PC-3 (cell line): ENCODE measurements at regions not wholly inside any gene's neighbourhood (a gene's known extent, or its start where the extent isn't known, plus 50 kb on each side); places are given as distances from the start of the nearest gene placed in this dataset.

Experiments
- ATAC-seq: fragments of 200-7000 bp; cut with Tn5 transposase; 2 replicates; pipeline ENCODE4 v1.9.1; 2020; ENCODE audit warnings: mild to moderate bottlenecking, moderate library complexity
- BruUV-seq: library from RNA; stranded (reverse); fragments of 400-500 nt; replicated peaks from 2 replicates; lab custom pipeline; 2021; lab: Mats Ljungman, UMichigan
- CTCF ChIA-PET: fragments of 300-600 bp; sonication (Branson Sonifier 250); formaldehyde crosslinking; loops from one replicate; lab custom pipeline; 2022; ENCODE audit warnings: antibody characterized with exemption; lab: Charles Lee
- POLR2A ChIA-PET: fragments of 300-600 bp; sonication (Branson Sonifier 250); formaldehyde crosslinking; loops from one replicate; lab custom pipeline; 2022; ENCODE audit warnings: antibody characterized with exemption; ENCODE audit not compliant: unreplicated experiment; lab: Charles Lee
- DNase-seq: peaks from one replicate; pipeline ENCODE4 v3.0.0-alpha.2; 2015
- H2AFZ ChIP-seq: fragments of 300-600 bp; sonication (generic); 2 replicates; pipeline ENCODE4 v1.6.0; 2016; ENCODE audit warnings: antibody characterized with exemption, low read length
- H3F3A ChIP-seq: fragments of 300-600 bp; sonication (generic); one replicate; pipeline ENCODE4 v1.6.0; 2017; ENCODE audit warnings: antibody characterized with exemption, low read length, control low read depth, mild to moderate bottlenecking; ENCODE audit not compliant: unreplicated experiment
- H3K27ac ChIP-seq: fragments of 300-600 bp; sonication (generic); 2 replicates; pipeline ENCODE4 v1.5.1; 2016; ENCODE audit warnings: mild to moderate bottlenecking, low read length
- H3K27me3 ChIP-seq: fragments of 300-600 bp; sonication (generic); 2 replicates; pipeline ENCODE4 v1.6.1; 2016; ENCODE audit warnings: low read length, mixed read lengths
- H3K36me3 ChIP-seq: fragments of 300-600 bp; sonication (generic); 2 replicates; pipeline ENCODE4 v1.6.1; 2016; ENCODE audit warnings: low read depth, mixed run types, low read length, mixed read lengths
- H3K4me1 ChIP-seq: fragments of 300-600 bp; sonication (generic); 2 replicates; pipeline ENCODE4 v1.5.1; 2016; ENCODE audit warnings: low read length; ENCODE audit not compliant: insufficient read depth
- H3K4me2 ChIP-seq: fragments of 300-600 bp; sonication (generic); 2 replicates; pipeline ENCODE4 v1.6.0; 2016; ENCODE audit warnings: low read length
- H3K4me3 ChIP-seq: fragments of 300-600 bp; sonication (generic); 2 replicates; pipeline ENCODE4 v1.5.1; 2016; ENCODE audit warnings: mild to moderate bottlenecking, low read length, mixed read lengths
- H3K79me2 ChIP-seq: fragments of 300-600 bp; sonication (generic); 2 replicates; pipeline ENCODE4 v1.6.1; 2017; ENCODE audit warnings: low read length, mixed read lengths
- H3K9ac ChIP-seq: fragments of 300-600 bp; sonication (generic); 2 replicates; pipeline ENCODE4 v1.6.0; 2016; ENCODE audit warnings: mild to moderate bottlenecking, low read length
- H3K9me2 ChIP-seq: fragments of 300-600 bp; sonication (generic); replicated peaks from 2 replicates; pipeline ENCODE4 v1.6.1; 2016; ENCODE audit warnings: mixed run types, low read length, mixed read lengths
- H3K9me3 ChIP-seq: fragments of 300-600 bp; sonication (generic); 2 replicates; pipeline ENCODE4 v1.6.1; 2016; ENCODE audit warnings: low read length, mixed read lengths
- H4K20me1 ChIP-seq: fragments of 300-600 bp; sonication (generic); 2 replicates; pipeline ENCODE4 v1.6.1; 2016; ENCODE audit warnings: low read length, mixed read lengths
- CTCF ChIP-seq: fragments of 300-600 bp; sonication (generic); conservative IDR thresholded peaks from 2 replicates; pipeline ENCODE4 v1.5.1; 2017; ENCODE audit warnings: antibody characterized with exemption, low read depth, mild to moderate bottlenecking, low read length
- EZH2 ChIP-seq: fragments of 300-600 bp; sonication (generic); IDR thresholded peaks from one replicate; pipeline ENCODE4 v1.6.1; 2017; ENCODE audit warnings: antibody characterized with exemption, mild to moderate bottlenecking, low read length; ENCODE audit not compliant: unreplicated experiment
- EZH2phosphoT487 ChIP-seq: fragments of 300-600 bp; sonication (generic); IDR thresholded peaks from 2 replicates; pipeline ENCODE4 v1.6.1; 2018; ENCODE audit warnings: mild to moderate bottlenecking, antibody characterized with exemption, low read length, borderline replicate concordance
- intact Hi-C: fragments of 100-400 bp; cut with micrococcal nuclease; formaldehyde crosslinking; loops from 2 replicates; pipeline ENCODE4 v1.9.0; 2023

GRCh38 chr5:148949841-148950470, 112.9 kb downstream of the SH3TC2 start:
- H3K79me2 ChIP-seq: no peaks in the 10 kb centered on the region
- CTCF ChIA-PET: interaction anchor here (0.8 to 1.4 kb wide), 2 partner anchors 12 to 219 kb away, joined by 4 to 5 read pairs; no protein-coding TSS in a partner anchor
- peak overlapping the region; percentile 25 for H3K27ac ChIP-seq
- TF ChIP-seq CTCF: no peak
- no peak for TF ChIP-seq EZH2
- TF ChIP-seq EZH2phosphoT487: no peak
- no peaks in the 10 kb centered on the region for H3K9me3 ChIP-seq
- ATAC-seq: peak; percentile 86
- H3K4me2 ChIP-seq: peak overlapping the region; percentile 31
- intact Hi-C loops: no loop called here
- no peak overlapping the region for H3K4me3 ChIP-seq
- H3K27me3 ChIP-seq: no peaks in the 10 kb centered on the region
- peak overlapping the region; percentile 15 for H2AFZ ChIP-seq
- DNase-seq: peak; percentile 86
- H4K20me1 ChIP-seq: no peaks in the 10 kb centered on the region
- POLR2A ChIA-PET: no interaction called here
- no TSS peak for BruUV-seq
- H3F3A ChIP-seq: peaks cover 9% of the 10 kb centered on the region
- H3K9ac ChIP-seq: no peak overlapping the region
- peaks cover 14% of the 10 kb centered on the region for H3K4me1 ChIP-seq
- no peaks in the 10 kb centered on the region for H3K9me2 ChIP-seq
- H3K36me3 ChIP-seq: no peaks in the 10 kb centered on the region

GRCh38 chr5:148950471-148950863, 112.4 kb downstream of the SH3TC2 start:
- intact Hi-C loops: no loop called here
- Histone ChIP-seq H3K4me3 (no peak overlapping the region), H3K9me3 (no peaks in the 10 kb centered on the region), H3K79me2 (no peaks in the 10 kb centered on the region), H3K9ac (no peak overlapping the region), H4K20me1 (no peaks in the 10 kb centered on the region), H3K9me2 (no peaks in the 10 kb centered on the region), H3K36me3 (no peaks in the 10 kb centered on the region), H3K27me3 (no peaks in the 10 kb centered on the region), H3K27ac (peak overlapping the region; percentile 25), H2AFZ (peak overlapping the region; percentile 15), H3K4me1 (peaks cover 14% of the 10 kb centered on the region), H3K4me2 (peak overlapping the region; percentile 31), H3F3A (peaks cover 9% of the 10 kb centered on the region)
- CTCF ChIA-PET: interaction anchor here (0.8 to 1.4 kb wide), 2 partner anchors 12 to 220 kb away, joined by 4 to 5 read pairs; no protein-coding TSS in a partner anchor
- no TSS peak for BruUV-seq
- POLR2A ChIA-PET: no interaction called here
- ATAC-seq: no peak
- no peak for DNase-seq
- TF ChIP-seq EZH2 (no peak), CTCF (no peak), EZH2phosphoT487 (no peak)

GRCh38 chr5:148950892-148951291, 112.0 kb downstream of the SH3TC2 start:
- CTCF ChIA-PET: interaction anchor here (1.4 kb wide), 1 partner anchor 220 kb away, joined by 4 read pairs; no protein-coding TSS in a partner anchor
- no peak overlapping the region for H3K27ac ChIP-seq

More at GRCh38 chr5:148950892-148951291, 112.0 kb downstream of the SH3TC2 start:
- ATAC-seq (no peak), DNase-seq (no peak)
- no peaks in the 10 kb centered on the region for H4K20me1 ChIP-seq
- POLR2A ChIA-PET: no interaction called here
- H3K79me2 ChIP-seq: no peaks in the 10 kb centered on the region
- no peaks in the 10 kb centered on the region for H3K36me3 ChIP-seq
- intact Hi-C loops: no loop called here
- TF ChIP-seq EZH2phosphoT487: no peak
- TF ChIP-seq EZH2: no peak
- TF ChIP-seq CTCF: no peak
- peaks cover 14% of the 10 kb centered on the region for H3K4me1 ChIP-seq
- no peaks in the 10 kb centered on the region for H3K9me3 ChIP-seq
- no peaks in the 10 kb centered on the region for H3K9me2 ChIP-seq
- no peak overlapping the region for H3K4me2 ChIP-seq
- H3K4me3 ChIP-seq: no peak overlapping the region
- H2AFZ ChIP-seq: no peak overlapping the region
- no peak overlapping the region for H3K9ac ChIP-seq
- no TSS peak for BruUV-seq
- H3F3A ChIP-seq: peaks cover 9% of the 10 kb centered on the region
- H3K27me3 ChIP-seq: no peaks in the 10 kb centered on the region
